ENCODE measurements at regions not wholly inside any gene's neighbourhood (a gene's known extent, or its start where the extent isn't known, plus 50 kb on each side); places are given as distances from the start of the nearest gene placed in this dataset.
A peak's percentile ranks its signal among the peaks of the same experiment; 100 is the strongest.
"Not testable (repeated sequence)": the region's sequence is repeated elsewhere in the genome, so short reads cannot be mapped to it uniquely, and the experiment has no call there.

- no peak for DNase-seq (ENCODE audit: low read depth)
These were observed 195.5 kb upstream of the NFIA start for GRCh38 chr1:60886793-60887331.

GRCh38 chr1:60886090-60886489, 196.3 kb upstream of the NFIA start:
- no peak for DNase-seq (ENCODE audit: low read depth)

DNA sequence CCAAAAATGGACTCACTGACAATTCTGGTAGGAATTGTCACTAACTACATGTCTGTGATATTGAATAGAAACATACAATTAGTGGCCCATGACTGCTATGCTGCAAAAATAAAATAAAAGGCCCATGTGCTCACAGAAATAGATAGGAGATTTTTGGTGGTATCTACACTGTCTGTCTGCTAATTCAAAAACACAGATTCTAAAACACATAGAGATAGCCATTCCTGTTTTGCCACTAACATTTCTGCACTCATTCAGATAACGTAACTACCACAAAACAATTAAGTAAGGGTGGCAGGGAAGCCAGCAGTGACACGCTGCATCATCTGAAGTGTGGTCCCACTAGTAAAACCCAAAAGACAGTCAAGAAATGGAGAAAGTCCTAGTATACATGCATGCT, 202.2 kb upstream of the NFIA start:
- DNase-seq (ENCODE audit: low read depth) = no peak

- DNase-seq (ENCODE audit: low read depth) = no peak
These were observed 204.0 kb upstream of the NFIA start for GRCh38 chr1:60878323-60878722.

DNA sequence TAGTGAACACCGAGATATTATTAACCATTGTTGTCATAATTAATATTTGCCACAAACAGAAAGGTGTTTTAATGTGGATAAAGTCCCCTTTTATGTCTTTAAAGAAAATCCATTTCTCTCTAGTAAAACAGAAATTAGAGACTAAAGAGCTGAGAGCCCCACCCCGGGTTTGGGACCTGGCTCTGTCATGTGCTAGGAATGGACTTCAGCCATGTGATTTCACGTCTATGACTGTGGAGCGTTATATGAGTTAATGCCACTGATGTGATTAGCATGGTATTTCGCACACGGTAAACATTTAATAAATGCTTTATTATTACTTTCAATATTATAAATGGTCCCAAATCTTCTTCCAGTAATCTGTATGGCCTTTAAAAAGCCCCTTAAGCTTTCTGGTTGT, 205.0 kb upstream of the NFIA start:
- no peak for DNase-seq (ENCODE audit: low read depth)

DNA sequence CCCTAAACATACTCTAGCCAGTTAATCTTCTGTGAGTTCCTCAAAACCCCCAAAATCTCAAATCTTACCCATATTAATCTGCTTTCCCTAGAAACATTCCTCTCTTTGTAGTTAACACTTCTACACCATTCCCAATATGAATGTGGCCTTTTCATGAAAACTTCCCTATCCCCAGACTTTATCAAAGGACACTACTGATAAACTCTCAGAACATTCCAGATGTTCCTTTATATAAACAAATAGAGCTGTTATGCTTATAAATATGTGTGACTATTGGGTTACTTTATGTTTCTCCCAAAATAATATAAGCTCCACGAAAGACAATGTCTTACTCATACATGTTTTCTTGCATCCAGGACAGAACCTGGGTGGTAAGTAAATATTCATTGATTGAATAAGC, 205.4 kb upstream of the NFIA start:
- no peak for DNase-seq (ENCODE audit: low read depth)

- peak; percentile 2 for DNase-seq (ENCODE audit: low read depth)
These were observed 207.2 kb upstream of the NFIA start for GRCh38 chr1:60875138-60875537.

DNA sequence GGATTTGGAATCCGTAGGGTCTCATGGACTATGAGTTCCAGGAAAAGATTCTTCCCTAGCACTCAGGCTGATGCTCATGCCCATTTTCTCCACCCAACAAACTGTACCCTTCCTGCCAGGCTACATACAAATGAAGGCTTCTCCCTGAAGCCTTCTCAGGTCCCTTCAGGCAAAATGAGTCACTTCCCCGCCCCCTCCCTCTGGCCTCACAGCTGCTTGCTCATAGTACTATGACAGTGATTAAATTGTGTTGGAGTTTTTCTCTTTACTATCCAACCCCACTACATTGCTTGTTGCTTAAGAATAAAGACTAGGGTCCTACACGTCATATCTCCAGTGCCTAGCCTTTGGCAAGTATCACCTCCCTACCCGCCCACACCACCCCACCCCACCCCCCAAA, 207.6 kb upstream of the NFIA start:
- DNase-seq (ENCODE audit: low read depth) = peak; percentile 26

GRCh38 chr1:60873396-60873795, 209.0 kb upstream of the NFIA start:
- not testable (repeated sequence) for DNase-seq (ENCODE audit: low read depth)

DNA sequence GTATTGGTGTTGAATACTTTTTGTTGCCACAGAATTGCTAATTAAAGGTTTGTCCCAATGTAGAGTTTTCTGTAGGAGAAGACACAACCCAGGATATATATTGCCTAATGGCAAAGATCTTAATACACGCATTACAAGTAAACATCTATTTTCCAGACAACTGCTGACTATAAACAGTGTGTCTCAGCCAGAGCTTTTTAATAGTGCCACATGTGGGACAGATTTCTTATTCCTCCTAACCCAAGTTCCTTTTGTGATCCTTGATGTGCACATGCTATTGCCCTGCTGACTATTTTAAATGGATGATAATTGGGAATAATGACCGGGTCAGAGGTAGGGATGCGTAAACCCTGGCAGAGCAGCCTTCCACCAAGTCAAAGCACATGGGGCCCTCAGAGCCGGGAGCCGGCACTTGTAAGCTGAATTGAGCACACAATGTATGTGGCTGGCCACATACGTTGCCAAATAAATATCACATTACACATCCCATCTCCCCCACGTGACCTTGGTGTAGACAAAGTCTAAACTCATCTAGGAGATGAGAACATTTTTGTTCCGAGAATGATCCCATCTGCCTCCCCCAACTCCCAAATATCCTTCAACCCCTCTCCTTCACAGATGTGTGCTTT, 209.8 kb upstream of the NFIA start:
- no peak for DNase-seq (ENCODE audit: low read depth)

- no peak for DNase-seq (ENCODE audit: low read depth)
These were observed 212.0 kb upstream of the NFIA start for GRCh38 chr1:60870269-60870865.

DNA sequence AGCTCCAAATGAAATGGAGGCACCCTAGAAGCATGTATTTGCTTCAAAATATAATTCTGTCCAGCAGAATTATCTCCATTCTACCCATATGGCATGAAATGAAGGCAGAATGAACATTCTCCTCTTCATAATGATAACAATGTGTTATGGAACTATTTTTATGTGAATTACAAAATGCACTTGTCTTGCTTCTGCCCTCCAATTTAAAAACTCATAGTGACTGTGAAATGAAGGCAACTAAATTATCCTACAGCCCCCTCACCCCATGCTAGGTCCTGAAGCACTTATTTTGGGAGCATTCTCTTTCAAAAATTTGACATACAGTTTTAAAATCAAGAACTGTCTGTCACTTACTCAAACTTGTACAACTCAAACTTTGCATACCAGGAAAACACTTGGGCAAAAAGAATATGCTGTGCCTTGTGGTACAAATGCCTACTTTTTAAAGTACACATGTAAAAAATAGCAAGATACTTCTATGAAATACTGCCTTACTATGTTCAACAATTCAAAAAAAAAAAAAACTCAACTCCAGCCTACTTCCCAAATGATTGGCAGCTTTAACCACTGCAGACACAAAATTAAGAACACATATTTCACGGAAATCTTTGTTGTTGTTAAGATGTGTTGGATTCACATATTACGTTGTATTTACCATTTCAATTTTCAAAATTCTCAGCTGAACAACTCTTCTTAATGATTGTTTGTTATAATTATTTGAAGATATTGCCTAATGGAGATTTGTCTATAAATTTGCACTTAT, 213.3 kb upstream of the NFIA start:
- DNase-seq (ENCODE audit: low read depth) = no peak

DNA sequence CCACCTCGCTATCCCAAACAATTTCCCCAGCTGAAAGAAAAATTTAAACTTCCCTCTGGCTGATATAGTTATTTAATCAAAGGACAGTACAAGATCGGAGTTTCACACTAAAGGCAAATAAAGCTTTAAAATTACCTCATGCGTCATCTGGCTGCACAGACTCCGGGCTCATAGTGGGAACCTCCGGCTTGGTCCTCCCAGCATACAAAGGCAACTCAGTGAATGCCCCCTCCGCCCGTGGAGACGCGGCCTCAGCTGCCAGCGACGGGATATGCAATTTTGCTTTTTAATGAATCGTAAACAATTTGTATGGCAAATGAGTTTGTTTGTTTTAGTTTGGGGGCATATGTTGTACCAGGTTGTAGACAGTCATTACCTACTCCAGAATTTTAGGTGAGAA, 214.6 kb upstream of the NFIA start:
- no peak for DNase-seq (ENCODE audit: low read depth)

- peak; percentile 16 for DNase-seq (ENCODE audit: low read depth)
These were observed 215.3 kb upstream of the NFIA start for GRCh38 chr1:60866917-60867531.

DNA sequence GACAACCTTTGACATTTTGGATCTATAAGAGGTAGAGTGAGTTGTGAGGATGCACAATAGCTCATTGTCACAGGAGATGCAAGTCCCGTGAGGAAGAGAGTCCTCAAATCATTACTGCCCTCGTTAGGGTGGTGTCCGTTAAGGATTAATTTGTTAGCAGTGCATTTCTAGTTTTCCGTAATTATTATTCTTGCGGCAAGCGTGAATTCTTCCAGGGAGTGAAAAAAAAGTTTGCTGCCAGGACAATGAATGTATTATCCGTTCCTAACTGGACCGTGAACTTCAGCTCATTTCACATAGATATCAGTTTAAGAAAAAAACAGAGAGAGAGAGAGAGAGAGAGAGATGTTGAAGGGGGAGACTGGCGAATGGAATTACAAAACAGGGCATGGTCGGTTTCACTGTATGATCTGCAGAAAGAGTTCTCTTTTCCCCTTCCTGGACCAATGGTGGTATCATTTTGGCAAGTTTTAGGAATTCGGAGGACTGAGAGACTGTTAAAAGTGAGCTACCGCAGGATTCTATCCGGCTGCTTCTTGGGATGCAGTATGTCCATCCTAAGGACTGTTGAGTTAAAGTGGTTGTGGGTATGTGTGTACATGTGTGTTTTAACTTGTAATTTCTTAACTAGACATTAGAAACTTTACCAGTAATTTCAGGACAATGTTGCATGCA, 216.0 kb upstream of the NFIA start:
- no peak for DNase-seq (ENCODE audit: low read depth)

DNA sequence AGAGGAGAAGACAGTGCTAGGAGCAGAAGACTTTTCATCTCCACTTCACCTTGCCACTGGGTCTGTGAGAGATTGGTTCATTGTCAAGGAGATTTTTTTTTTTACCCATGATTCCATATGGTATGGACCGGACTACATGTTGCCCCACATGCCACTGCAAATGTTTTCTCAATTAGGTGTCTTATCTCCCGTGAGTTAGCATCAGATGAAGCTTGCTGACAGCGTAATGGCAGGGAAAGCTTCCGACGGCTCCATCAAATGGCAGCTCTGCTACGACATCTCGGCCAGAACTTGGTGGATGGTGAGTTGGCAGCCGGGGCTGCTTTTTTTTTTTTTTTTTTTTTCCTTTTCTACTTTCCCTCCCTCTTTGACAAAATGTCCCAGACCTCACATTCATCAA, 217.2 kb upstream of the NFIA start:
- no peak for DNase-seq (ENCODE audit: low read depth)

DNA sequence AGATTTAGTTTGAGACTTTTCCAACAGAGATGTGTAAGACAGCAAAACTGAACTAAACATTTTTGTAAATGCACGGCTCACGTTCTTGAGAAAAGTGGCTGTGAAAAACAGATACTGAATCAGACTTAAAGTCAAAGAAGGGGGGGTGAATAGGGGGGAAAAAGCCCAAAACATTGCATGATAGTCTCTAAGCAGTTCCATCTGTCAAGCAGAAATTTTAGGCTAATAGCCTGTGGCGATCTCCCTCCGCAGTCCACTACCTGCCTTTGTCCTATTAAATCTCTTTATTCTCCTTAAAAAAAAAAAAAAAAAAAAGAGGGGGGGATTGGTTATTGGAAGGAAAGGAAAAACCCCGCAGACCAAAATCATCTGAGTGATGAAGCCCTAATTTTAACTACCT, 217.6 kb upstream of the NFIA start:
- DNase-seq (ENCODE audit: low read depth) = no peak

- DNase-seq (ENCODE audit: low read depth) = no peak
These were observed 219.2 kb upstream of the NFIA start for GRCh38 chr1:60863131-60863530.

GRCh38 chr1:60861961-60862567, 220.3 kb upstream of the NFIA start:
- no peak for DNase-seq (ENCODE audit: low read depth)

GRCh38 chr1:60859111-60859510, 223.2 kb upstream of the NFIA start:
- no peak for DNase-seq (ENCODE audit: low read depth)

- DNase-seq (ENCODE audit: low read depth) = no peak
These were observed 224.5 kb upstream of the NFIA start for GRCh38 chr1:60857851-60858250.

GRCh38 chr1:60850084-60850483, 232.3 kb upstream of the NFIA start:
- DNase-seq (ENCODE audit: low read depth) = no peak

All from GM04504 (cell line).